CD14-positive monocyte (primary cell): ENCODE measurements at regions not wholly inside any gene's neighbourhood (a gene's known extent, or its start where the extent isn't known, plus 50 kb on each side); places are given as distances from the start of the nearest gene placed in this dataset.

Source experiments
- DNase-seq, 3 donors: peaks; one replicate each; pipeline ENCODE4 v3.0.0-alpha.2; 2011 to 2022
- H2AFZ ChIP-seq: 2 replicates; pipeline ENCODE4 v1.6.0; 2012; ENCODE audit warnings: mild to moderate bottlenecking, low read depth, low read length, inconsistent platforms; ENCODE audit not compliant: insufficient read depth, poor library complexity, severe bottlenecking
- H3K27ac ChIP-seq, 2 donors: 1 replicate in 1 of 2; 2 replicates in 1 of 2; pipeline ENCODE4 v1.5.1; 2012 to 2013; ENCODE audit warnings: low read length in 2 of 2, control low read depth in 1 of 2, inconsistent platforms in 1 of 2, low read depth in 1 of 2, mild to moderate bottlenecking in 1 of 2
- H3K27me3 ChIP-seq, 2 donors: one replicate each; pipeline versions ENCODE4 v1.6.0 to v1.6.1; 2011 to 2013; ENCODE audit warnings: low read length in 2 of 2; ENCODE audit not compliant: control insufficient read depth in 2 of 2, insufficient read depth in 2 of 2
- H3K36me3 ChIP-seq, 2 donors: replicated peaks in 1 of 2; 1 replicate in 1 of 2; 2 replicates in 1 of 2; pipeline versions ENCODE4 v1.5.1 to v1.6.1; 2012 to 2013; ENCODE audit warnings: low read length in 2 of 2, control low read depth in 1 of 2, inconsistent platforms in 1 of 2, mild to moderate bottlenecking in 1 of 2; ENCODE audit not compliant: insufficient read depth in 2 of 2, control insufficient read depth in 1 of 2
- H3K4me1 ChIP-seq, 2 donors: 1 replicate in 1 of 2; 2 replicates in 1 of 2; pipeline versions ENCODE4 v1.5.1 to v1.6.1; 2012 to 2013; ENCODE audit warnings: low read length in 2 of 2, control low read depth in 1 of 2, inconsistent platforms in 1 of 2, mild to moderate bottlenecking in 1 of 2, moderate library complexity in 1 of 2; ENCODE audit not compliant: insufficient read depth in 2 of 2, control insufficient read depth in 1 of 2
- H3K4me2 ChIP-seq: replicated peaks from 2 replicates; pipeline ENCODE3; 2012; ENCODE audit warnings: low read length, moderate library complexity, mild to moderate bottlenecking; ENCODE audit not compliant: poor library complexity, severe bottlenecking; ENCODE audit errors: extremely low read depth
- H3K4me3 ChIP-seq, 3 experiments: fragments of 200-600 bp in 1 of 3; sonication (generic) in 1 of 3; replicated peaks in 1 of 3; 1 replicate in 2 of 3; 2 replicates in 1 of 3; pipeline ENCODE4 v1.5.1; 2011 to 2013; ENCODE audit warnings: low read length in 3 of 3, mild to moderate bottlenecking in 3 of 3, control low read depth in 2 of 3, low read depth in 2 of 3, inconsistent platforms in 1 of 3, moderate library complexity in 1 of 3
- H3K79me2 ChIP-seq: 2 replicates; pipeline ENCODE4 v1.6.0; 2012; ENCODE audit warnings: mild to moderate bottlenecking, control low read depth, inconsistent platforms, low read length, moderate library complexity; ENCODE audit not compliant: insufficient read depth
- H3K9ac ChIP-seq: 2 replicates; pipeline ENCODE4 v1.6.0; 2017; ENCODE audit warnings: low read length, mild to moderate bottlenecking; ENCODE audit not compliant: insufficient read depth, poor library complexity, severe bottlenecking
- H3K9me3 ChIP-seq, 2 donors: replicated peaks in 1 of 2; 1 replicate in 1 of 2; 2 replicates in 1 of 2; pipeline versions ENCODE4 v1.5.1 to v1.6.1; 2012 to 2013; ENCODE audit warnings: low read length in 2 of 2, control low read depth in 1 of 2; ENCODE audit not compliant: control insufficient read depth in 1 of 2, insufficient read depth in 1 of 2
- H4K20me1 ChIP-seq: 2 replicates; pipeline ENCODE4 v1.6.0; 2012; ENCODE audit warnings: mild to moderate bottlenecking, low read length, control low read depth, moderate library complexity; ENCODE audit not compliant: insufficient read depth
- H3K27ac Mint-ChIP-seq, 7 donors: one replicate each; pipeline ENCODE4 v1.8.0; 2020; ENCODE audit warnings: mild to moderate bottlenecking in 7 of 7, mixed read lengths in 7 of 7, moderate library complexity in 6 of 7, inconsistent platforms in 2 of 7
- H3K27me3 Mint-ChIP-seq, 3 donors: one replicate each; pipeline ENCODE4 v1.8.0; 2021 to 2022; ENCODE audit warnings: low read depth in 3 of 3, mild to moderate bottlenecking in 3 of 3, mixed read lengths in 3 of 3, moderate library complexity in 3 of 3, inconsistent platforms in 1 of 3
- H3K36me3 Mint-ChIP-seq, 2 donors: one replicate each; pipeline ENCODE4 v1.8.0; 2020; ENCODE audit warnings: mixed read lengths in 2 of 2, inconsistent platforms in 1 of 2, mild to moderate bottlenecking in 1 of 2
- H3K4me1 Mint-ChIP-seq: one replicate; pipeline ENCODE4 v1.8.0; 2020; ENCODE audit warnings: mild to moderate bottlenecking, mixed read lengths
- H3K4me3 Mint-ChIP-seq, 2 donors: one replicate each; pipeline ENCODE4 v1.8.0; 2020; ENCODE audit warnings: mild to moderate bottlenecking in 2 of 2, mixed read lengths in 2 of 2, moderate library complexity in 1 of 2
- H3K9me3 Mint-ChIP-seq, 7 donors: one replicate each; pipeline ENCODE4 v1.8.0; 2020 to 2022; ENCODE audit warnings: mixed read lengths in 7 of 7, mild to moderate bottlenecking in 6 of 7, moderate library complexity in 6 of 7, inconsistent platforms in 2 of 7
- WGBS: methylation state at CpG from one replicate; pipeline ENCODE4 v1.1.5; 2013; ENCODE audit warnings: missing lambda C conversion rate; ENCODE audit not compliant: insufficient coverage; 5-methylcytosine and 5-hydroxymethylcytosine counted together
- intact Hi-C, 2 donors: fragments of 100-400 bp; cut with micrococcal nuclease; formaldehyde crosslinking; loops; one replicate each; pipeline versions ENCODE4 v1.15.0 to v1.15.1; 2023
- TF ChIP-seq, protein P1 (sequence below): fragments of 200-600 bp; IDR thresholded peaks from one replicate; pipeline ENCODE4 v1.8.0; 2022; ENCODE audit warnings: antibody characterized with exemption, mild to moderate bottlenecking

DNA sequence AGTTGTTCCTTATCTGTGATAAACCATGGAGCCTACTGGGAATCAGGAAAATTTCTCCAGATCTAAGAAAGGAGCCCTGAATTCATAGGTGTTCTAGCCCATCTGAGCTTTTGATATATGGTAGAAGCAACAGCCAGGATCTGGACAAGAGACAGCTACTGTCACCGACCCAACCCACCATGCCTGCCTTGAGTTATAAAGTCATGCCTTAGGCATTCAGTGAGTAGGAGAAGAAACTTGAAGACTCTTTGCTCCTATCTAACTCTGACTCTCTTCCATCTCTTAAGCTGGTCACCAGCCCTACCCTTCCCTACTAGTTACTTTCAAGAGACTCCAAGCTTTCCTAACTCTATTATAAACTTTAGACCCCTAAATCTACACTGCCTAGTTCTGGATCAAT is 83.9 kb upstream of the FAM9B start:
- H2AFZ ChIP-seq, result no peak overlapping the region
- TF ChIP-seq, protein P1, sequence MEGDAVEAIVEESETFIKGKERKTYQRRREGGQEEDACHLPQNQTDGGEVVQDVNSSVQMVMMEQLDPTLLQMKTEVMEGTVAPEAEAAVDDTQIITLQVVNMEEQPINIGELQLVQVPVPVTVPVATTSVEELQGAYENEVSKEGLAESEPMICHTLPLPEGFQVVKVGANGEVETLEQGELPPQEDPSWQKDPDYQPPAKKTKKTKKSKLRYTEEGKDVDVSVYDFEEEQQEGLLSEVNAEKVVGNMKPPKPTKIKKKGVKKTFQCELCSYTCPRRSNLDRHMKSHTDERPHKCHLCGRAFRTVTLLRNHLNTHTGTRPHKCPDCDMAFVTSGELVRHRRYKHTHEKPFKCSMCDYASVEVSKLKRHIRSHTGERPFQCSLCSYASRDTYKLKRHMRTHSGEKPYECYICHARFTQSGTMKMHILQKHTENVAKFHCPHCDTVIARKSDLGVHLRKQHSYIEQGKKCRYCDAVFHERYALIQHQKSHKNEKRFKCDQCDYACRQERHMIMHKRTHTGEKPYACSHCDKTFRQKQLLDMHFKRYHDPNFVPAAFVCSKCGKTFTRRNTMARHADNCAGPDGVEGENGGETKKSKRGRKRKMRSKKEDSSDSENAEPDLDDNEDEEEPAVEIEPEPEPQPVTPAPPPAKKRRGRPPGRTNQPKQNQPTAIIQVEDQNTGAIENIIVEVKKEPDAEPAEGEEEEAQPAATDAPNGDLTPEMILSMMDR, result no peak
- H3K36me3 Mint-ChIP-seq, result no peaks in the 10 kb centered on the region
- WGBS, result no CpG with 5 or more reads among the region's 1 CpG
- no peaks in the 10 kb centered on the region for H4K20me1 ChIP-seq
- peaks cover 2 to 24% (median 8%) of the 10 kb centered on the region in 3 donors for H3K27me3 Mint-ChIP-seq
- DNase-seq, result no peak
- H3K27ac Mint-ChIP-seq, result no peak overlapping the region
- peaks cover 0 to 4% of the 10 kb centered on the region in 2 donors for H3K27me3 ChIP-seq
- no peak overlapping the region for H3K4me3 Mint-ChIP-seq
- H3K4me1 Mint-ChIP-seq, result peaks cover 14% of the 10 kb centered on the region
- intact Hi-C loops, result no loop called here
- H3K27ac ChIP-seq, result no peak overlapping the region
- peaks cover 0 to 11% (median 3%) of the 10 kb centered on the region in 7 donors for H3K9me3 Mint-ChIP-seq
- H3K4me3 ChIP-seq, result no peak overlapping the region
- no peak overlapping the region for H3K9ac ChIP-seq
- no peaks in the 10 kb centered on the region for H3K9me3 ChIP-seq
- peaks cover 9 to 13% of the 10 kb centered on the region in 2 donors for H3K4me1 ChIP-seq
- no peaks in the 10 kb centered on the region for H3K36me3 ChIP-seq
- H3K79me2 ChIP-seq, result no peaks in the 10 kb centered on the region
- no peak overlapping the region for H3K4me2 ChIP-seq

DNA sequence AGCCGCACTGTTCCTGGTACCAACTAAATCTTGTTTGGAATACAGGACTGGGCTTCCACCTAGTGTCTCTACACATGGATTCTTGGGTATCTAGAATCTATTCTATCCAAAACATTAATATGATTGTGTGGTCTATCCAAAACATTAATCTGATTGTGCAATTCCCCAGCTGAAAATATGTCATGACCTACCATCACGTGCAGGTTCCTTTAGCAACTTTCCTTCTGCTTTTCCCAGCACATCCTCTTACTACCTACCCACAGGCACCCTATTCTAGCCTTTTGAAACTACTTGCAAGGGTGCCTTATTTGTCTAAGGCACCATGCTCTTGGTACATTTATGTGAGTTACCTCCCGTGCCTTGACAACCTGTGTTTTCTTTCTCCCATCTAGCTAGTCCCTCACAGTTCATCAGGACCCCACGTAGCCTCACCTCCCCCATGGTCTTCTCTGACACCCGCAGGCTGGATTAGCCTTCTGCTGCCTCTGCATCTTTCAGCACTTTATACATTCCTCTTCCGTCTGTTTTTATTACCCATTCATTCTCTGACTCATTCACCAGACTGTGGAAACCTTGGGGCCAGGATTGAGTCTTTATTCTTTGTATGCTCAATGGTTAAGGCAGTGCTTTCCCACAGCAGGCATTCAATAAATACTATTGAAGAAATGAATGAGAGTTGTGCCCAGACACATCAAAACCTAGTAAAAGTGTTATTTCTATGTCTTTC is 88.8 kb upstream of the FAM9B start:
- Histone ChIP-seq H3K27me3 (peaks cover 0 to 2% of the 10 kb centered on the region in 2 donors), H3K4me3 (no peak overlapping the region), H3K36me3 (no peaks in the 10 kb centered on the region), H3K4me1 (peaks cover 14 to 18% of the 10 kb centered on the region in 2 donors), H2AFZ (no peak overlapping the region), H4K20me1 (no peaks in the 10 kb centered on the region), H3K4me2 (peak overlapping the region; percentile 8), H3K9ac (no peak overlapping the region), H3K79me2 (no peaks in the 10 kb centered on the region), H3K9me3 (no peaks in the 10 kb centered on the region), H3K27ac (peak overlapping the region; percentile 43 to 68)
- Mint-ChIP-seq H3K27ac (peak overlapping the region in 6 of 7 donors; percentile 48 to 89 (median 81)), H3K36me3 (no peaks in the 10 kb centered on the region), H3K4me3 (peak overlapping the region in 1 of 2 donors; percentile 28), H3K4me1 (peaks cover 20% of the 10 kb centered on the region), H3K9me3 (peaks cover 0 to 9% (median 2%) of the 10 kb centered on the region in 7 donors), H3K27me3 (peaks cover 2 to 7% (median 6%) of the 10 kb centered on the region in 3 donors)
- peak; percentile 59 to 80 (median 63) for DNase-seq
- intact Hi-C loops, result no loop called here
- 0% methylated on average over 1 of the region's 6 CpGs for WGBS
- TF ChIP-seq, protein P1, result no peak
